AG04450 (cell line): ENCODE measurements at regions not wholly inside any gene's neighbourhood (a gene's known extent, or its start where the extent isn't known, plus 50 kb on each side); places are given as distances from the start of the nearest gene placed in this dataset.

Source experiments
- CTCF ChIA-PET: fragments of 300-600, 350-600 bp; formaldehyde crosslinking; extraction: SDS; loops from one replicate; lab custom pipeline; 2022; ENCODE audit warnings: antibody characterized with exemption, inconsistent platforms; lab: Charles Lee
- POLR2A ChIA-PET: fragments of 350-600 bp; formaldehyde crosslinking; extraction: SDS; loops from one replicate; lab custom pipeline; 2021; ENCODE audit warnings: antibody characterized with exemption, inconsistent platforms; lab: Yijun Ruan, JAX
- DNase-seq: peaks from one replicate; pipeline ENCODE4 v3.0.0-alpha.2; 2011; ENCODE audit warnings: low read depth, low spot score
- H3K27ac ChIP-seq: one replicate; pipeline ENCODE4 v1.5.1; 2012; ENCODE audit warnings: low read depth, low read length, control low read depth
- H3K27me3 ChIP-seq: one replicate; pipeline ENCODE4 v1.6.0; 2012; ENCODE audit warnings: low read length; ENCODE audit not compliant: control insufficient read depth, insufficient read depth
- H3K4me3 ChIP-seq: 2 replicates; pipeline ENCODE4 v1.5.1; 2011; ENCODE audit warnings: mild to moderate bottlenecking, low read depth, low read length, control low read depth
- H3K9me3 ChIP-seq: 2 replicates; pipeline ENCODE4 v1.5.1; 2012; ENCODE audit warnings: low read length; ENCODE audit not compliant: control insufficient read depth, insufficient read depth
- TF ChIP-seq, protein P1 (sequence below): IDR thresholded peaks from 2 replicates; pipeline ENCODE4 v1.5.1; 2011; ENCODE audit warnings: low read depth, low read length, control low read depth, inconsistent platforms

- TF ChIP-seq, protein P1, sequence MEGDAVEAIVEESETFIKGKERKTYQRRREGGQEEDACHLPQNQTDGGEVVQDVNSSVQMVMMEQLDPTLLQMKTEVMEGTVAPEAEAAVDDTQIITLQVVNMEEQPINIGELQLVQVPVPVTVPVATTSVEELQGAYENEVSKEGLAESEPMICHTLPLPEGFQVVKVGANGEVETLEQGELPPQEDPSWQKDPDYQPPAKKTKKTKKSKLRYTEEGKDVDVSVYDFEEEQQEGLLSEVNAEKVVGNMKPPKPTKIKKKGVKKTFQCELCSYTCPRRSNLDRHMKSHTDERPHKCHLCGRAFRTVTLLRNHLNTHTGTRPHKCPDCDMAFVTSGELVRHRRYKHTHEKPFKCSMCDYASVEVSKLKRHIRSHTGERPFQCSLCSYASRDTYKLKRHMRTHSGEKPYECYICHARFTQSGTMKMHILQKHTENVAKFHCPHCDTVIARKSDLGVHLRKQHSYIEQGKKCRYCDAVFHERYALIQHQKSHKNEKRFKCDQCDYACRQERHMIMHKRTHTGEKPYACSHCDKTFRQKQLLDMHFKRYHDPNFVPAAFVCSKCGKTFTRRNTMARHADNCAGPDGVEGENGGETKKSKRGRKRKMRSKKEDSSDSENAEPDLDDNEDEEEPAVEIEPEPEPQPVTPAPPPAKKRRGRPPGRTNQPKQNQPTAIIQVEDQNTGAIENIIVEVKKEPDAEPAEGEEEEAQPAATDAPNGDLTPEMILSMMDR: no peak
- Histone ChIP-seq H3K9me3 (peaks cover 9% of the 10 kb centered on the region; the same call in 1 of the 2 replicates), H3K27ac (no peak overlapping the region), H3K4me3 (no peak overlapping the region), H3K27me3 (no peaks in the 10 kb centered on the region)
- DNase-seq: no peak
- ChIA-PET CTCF (no interaction called here), POLR2A (no interaction called here)
Observed at GRCh38 chr2:35220461-35220860, 1135.1 kb upstream of the CRIM1 start.

DNA sequence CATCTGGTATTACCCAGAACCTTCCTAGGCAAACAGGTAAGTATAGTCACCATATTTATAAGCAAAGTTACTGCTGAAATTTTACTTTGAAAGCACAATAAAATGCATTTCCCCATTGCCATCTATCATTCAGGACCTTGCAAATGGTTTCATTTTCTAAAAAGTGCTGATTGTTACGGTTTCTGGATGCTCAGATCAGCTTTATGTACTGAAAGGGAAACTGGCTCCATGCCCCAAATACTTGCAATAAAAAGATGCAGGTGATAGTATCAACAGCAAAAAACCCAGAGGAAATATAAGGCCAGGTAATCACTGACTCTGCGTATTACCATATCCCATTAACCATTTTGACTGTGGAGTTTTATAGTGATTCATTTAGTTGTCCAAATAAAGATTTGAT, 1150.7 kb upstream of the CRIM1 start:
- Histone ChIP-seq H3K9me3 (no peaks in the 10 kb centered on the region), H3K27ac (no peak overlapping the region), H3K27me3 (no peaks in the 10 kb centered on the region), H3K4me3 (no peak overlapping the region)
- no peak for DNase-seq
- ChIA-PET CTCF (no interaction called here), POLR2A (no interaction called here)
- TF ChIP-seq, protein P1: no peak

- TF ChIP-seq, protein P1: no peak
- DNase-seq: no peak
- Histone ChIP-seq H3K4me3 (no peak overlapping the region), H3K27ac (no peak overlapping the region), H3K27me3 (no peaks in the 10 kb centered on the region), H3K9me3 (no peaks in the 10 kb centered on the region)
- ChIA-PET CTCF (no interaction called here), POLR2A (no interaction called here)
Observed at GRCh38 chr2:35204323-35204722, 1151.3 kb upstream of the CRIM1 start.

DNA sequence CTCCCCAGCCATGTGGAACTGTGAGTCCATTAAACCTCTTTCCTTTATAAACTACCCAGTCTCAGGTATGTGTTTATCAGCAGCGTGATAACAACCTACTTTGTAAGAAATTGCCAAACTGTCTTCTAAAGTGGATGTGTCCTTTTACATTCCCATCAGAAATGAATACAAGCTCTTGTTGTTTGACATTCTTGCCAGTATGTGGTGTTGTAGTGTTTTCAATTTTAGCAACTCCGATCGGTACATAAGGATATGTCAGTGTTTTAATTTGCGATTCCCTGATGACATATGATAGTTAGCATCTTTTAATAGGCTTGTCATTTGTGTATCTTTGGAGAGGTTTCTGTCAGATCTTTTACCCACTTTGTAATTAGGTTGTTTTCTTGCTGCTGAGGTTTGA, 1156.3 kb upstream of the CRIM1 start:
- POLR2A ChIA-PET: no interaction called here
- CTCF ChIA-PET: no interaction called here
- DNase-seq: no peak
- Histone ChIP-seq H3K9me3 (peaks cover 7% of the 10 kb centered on the region; the same call in 1 of the 2 replicates), H3K27ac (no peak overlapping the region), H3K27me3 (no peaks in the 10 kb centered on the region), H3K4me3 (no peak overlapping the region)
- TF ChIP-seq, protein P1: no peak

- TF ChIP-seq, protein P1: no peak
- H3K4me3 ChIP-seq: no peak overlapping the region
- H3K27me3 ChIP-seq: no peaks in the 10 kb centered on the region
- no peak for DNase-seq
- H3K9me3 ChIP-seq: no peaks in the 10 kb centered on the region; the same call in 1 of the 2 replicates
- H3K27ac ChIP-seq: no peak overlapping the region
- ChIA-PET CTCF (no interaction called here), POLR2A (no interaction called here)
Observed at GRCh38 chr2:35185861-35186412, 1169.6 kb upstream of the CRIM1 start.
